ENCODE measurements at regions not wholly inside any gene's neighbourhood (a gene's known extent, or its start where the extent isn't known, plus 50 kb on each side); places are given as distances from the start of the nearest gene placed in this dataset.

GRCh38 chr14:101462726-101463565 lies 98.3 kb upstream of the DIO3 start:
- peaks cover 33% of the 10 kb centered on the region for H3K27me3 ChIP-seq (replicated peaks; ENCODE audit: insufficient read depth, low read depth, low read length, poor library complexity)
- H3K27ac ChIP-seq (ENCODE audit: low read depth, low read length, poor library complexity, severe bottlenecking): no peak overlapping the region
- H3K9me3 ChIP-seq (ENCODE audit: low read depth, low read length, poor library complexity, severe bottlenecking): no peaks in the 10 kb centered on the region
- no peaks in the 10 kb centered on the region for H3K4me1 ChIP-seq (ENCODE audit: insufficient read depth, low read length, poor library complexity, severe bottlenecking)
- ChIA-PET CTCF (no interaction called here), POLR2A (ENCODE audit: low non-redundant PET) (no interaction called here)
- intact Hi-C loops (cut with micrococcal nuclease; ENCODE audit: unreplicated experiment): no loop called here
- no peaks in the 10 kb centered on the region for H3K36me3 ChIP-seq (ENCODE audit: insufficient read depth, low read length, poor library complexity, severe bottlenecking)
- TF ChIP-seq EZH2 (IDR thresholded peaks at IDR 0.05; ENCODE audit: borderline replicate concordance, low read depth, low read length, poor library complexity, severe bottlenecking) (no peak), CTCF (conservative IDR thresholded peaks at IDR 0.05; ENCODE audit: low read depth, low read length) (no peak)
- no peak for DNase-seq (ENCODE audit: low spot score)
- no peak overlapping the region for H3K4me3 ChIP-seq (ENCODE audit: low read depth, low read length, poor library complexity, severe bottlenecking)
- no TSS peak for BruUV-seq (replicated peaks)

- Histone ChIP-seq H3K9me3 (ENCODE audit: low read depth, low read length, poor library complexity, severe bottlenecking) (no peaks in the 10 kb centered on the region), H3K27me3 (replicated peaks; ENCODE audit: insufficient read depth, low read depth, low read length, poor library complexity) (peaks cover 26% of the 10 kb centered on the region), H3K4me1 (ENCODE audit: insufficient read depth, low read length, poor library complexity, severe bottlenecking) (no peaks in the 10 kb centered on the region), H3K4me3 (ENCODE audit: low read depth, low read length, poor library complexity, severe bottlenecking) (no peak overlapping the region), H3K27ac (ENCODE audit: low read depth, low read length, poor library complexity, severe bottlenecking) (no peak overlapping the region), H3K36me3 (ENCODE audit: insufficient read depth, low read length, poor library complexity, severe bottlenecking) (no peaks in the 10 kb centered on the region)
- DNase-seq (ENCODE audit: low spot score): no peak
- CTCF ChIA-PET: no interaction called here
- POLR2A ChIA-PET (ENCODE audit: low non-redundant PET): no interaction called here
- no peak for TF ChIP-seq CTCF (conservative IDR thresholded peaks at IDR 0.05; ENCODE audit: low read depth, low read length)
- TF ChIP-seq EZH2 (IDR thresholded peaks at IDR 0.05; ENCODE audit: borderline replicate concordance, low read depth, low read length, poor library complexity, severe bottlenecking): no peak
- intact Hi-C loops (cut with micrococcal nuclease; ENCODE audit: unreplicated experiment): no loop called here
- no TSS peak for BruUV-seq (replicated peaks)
These were observed 97.6 kb upstream of the DIO3 start for GRCh38 chr14:101463566-101464171.

- TF ChIP-seq EZH2 (IDR thresholded peaks at IDR 0.05; ENCODE audit: borderline replicate concordance, low read depth, low read length, poor library complexity, severe bottlenecking) (no peak), CTCF (conservative IDR thresholded peaks at IDR 0.05; ENCODE audit: low read depth, low read length) (no peak)
- BruUV-seq (replicated peaks): no TSS peak
- Histone ChIP-seq H3K36me3 (ENCODE audit: insufficient read depth, low read length, poor library complexity, severe bottlenecking) (no peaks in the 10 kb centered on the region), H3K9me3 (ENCODE audit: low read depth, low read length, poor library complexity, severe bottlenecking) (no peaks in the 10 kb centered on the region), H3K4me3 (ENCODE audit: low read depth, low read length, poor library complexity, severe bottlenecking) (no peak overlapping the region), H3K4me1 (ENCODE audit: insufficient read depth, low read length, poor library complexity, severe bottlenecking) (no peaks in the 10 kb centered on the region), H3K27me3 (replicated peaks; ENCODE audit: insufficient read depth, low read depth, low read length, poor library complexity) (peaks cover 18% of the 10 kb centered on the region), H3K27ac (ENCODE audit: low read depth, low read length, poor library complexity, severe bottlenecking) (no peak overlapping the region)
- CTCF ChIA-PET: no interaction called here
- DNase-seq (ENCODE audit: low spot score): no peak
- POLR2A ChIA-PET (ENCODE audit: low non-redundant PET): no interaction called here
- intact Hi-C loops (cut with micrococcal nuclease; ENCODE audit: unreplicated experiment): no loop called here
These were observed 96.8 kb upstream of the DIO3 start for GRCh38 chr14:101464310-101464983.

Data from A673 (cell line).